Liver (tissue), 3 donors: ENCODE measurements at regions not wholly inside any gene's neighbourhood (a gene's known extent, or its start where the extent isn't known, plus 50 kb on each side); places are given as distances from the start of the nearest gene placed in this dataset.

Experiments
- GABPA ChIP-seq, 2 donors: IDR thresholded peaks in 1 of 2; conservative IDR thresholded peaks in 1 of 2; 2 replicates each; pipeline ENCODE4 v1.6.1; 2016; ENCODE audit warnings: antibody characterized with exemption in 2 of 2, mild to moderate bottlenecking in 1 of 2, moderate library complexity in 1 of 2
- HNF4G ChIP-seq: IDR thresholded peaks from 2 replicates; pipeline ENCODE4 v1.6.1; 2016; ENCODE audit warnings: antibody characterized with exemption
- JUND ChIP-seq, 2 donors: IDR thresholded peaks; 2 replicates each; pipeline ENCODE4 v1.6.1; 2016; ENCODE audit warnings: antibody characterized with exemption in 2 of 2
- NR2F2 ChIP-seq: IDR thresholded peaks from 2 replicates; pipeline ENCODE4 v1.6.1; 2016; ENCODE audit warnings: antibody characterized with exemption
- RAD21 ChIP-seq, 2 donors: IDR thresholded peaks; 2 replicates each; pipeline ENCODE4 v1.6.1; 2016; ENCODE audit warnings: antibody characterized with exemption in 2 of 2, mild to moderate bottlenecking in 2 of 2
- RXRA ChIP-seq, 2 donors: IDR thresholded peaks; 2 replicates each; pipeline ENCODE4 v1.6.1; 2017 to 2018; ENCODE audit warnings: antibody characterized with exemption in 2 of 2, mild to moderate bottlenecking in 1 of 2
- SP1 ChIP-seq: IDR thresholded peaks from 2 replicates; pipeline ENCODE4 v1.6.1; 2018; ENCODE audit warnings: antibody characterized with exemption, mild to moderate bottlenecking
- TAF1 ChIP-seq: conservative IDR thresholded peaks from 2 replicates; pipeline ENCODE4 v1.6.1; 2016; ENCODE audit warnings: antibody characterized with exemption, mild to moderate bottlenecking
- YY1 ChIP-seq: IDR thresholded peaks from 2 replicates; pipeline ENCODE4 v1.6.1; 2016; ENCODE audit warnings: antibody characterized with exemption, mild to moderate bottlenecking
- TF ChIP-seq, protein P1 (sequence below): fragments of 150-350 bp; IDR thresholded peaks from 2 replicates; pipeline ENCODE4 v1.5.1; 2017; ENCODE audit warnings: improper control_type of control experiment, low read depth, low read length; ENCODE audit not compliant: missing input control
- TF ChIP-seq, protein P2 (sequence below): IDR thresholded peaks from 2 replicates; pipeline ENCODE4 v1.6.1; 2016; ENCODE audit warnings: antibody characterized with exemption, mild to moderate bottlenecking
- TF ChIP-seq, protein P3 (sequence below): IDR thresholded peaks from 2 replicates; pipeline ENCODE4 v1.6.1; 2016; ENCODE audit warnings: antibody characterized with exemption
- TF ChIP-seq, protein P4 (sequence below): IDR thresholded peaks from 2 replicates; pipeline ENCODE4 v1.6.1; 2016; ENCODE audit warnings: antibody characterized with exemption
- TF ChIP-seq, protein P5 (sequence below): IDR thresholded peaks from 2 replicates; pipeline ENCODE4 v1.6.1; 2016; ENCODE audit warnings: antibody characterized with exemption
- donor health status: healthy.
- donor health status: healthy.

DNA sequence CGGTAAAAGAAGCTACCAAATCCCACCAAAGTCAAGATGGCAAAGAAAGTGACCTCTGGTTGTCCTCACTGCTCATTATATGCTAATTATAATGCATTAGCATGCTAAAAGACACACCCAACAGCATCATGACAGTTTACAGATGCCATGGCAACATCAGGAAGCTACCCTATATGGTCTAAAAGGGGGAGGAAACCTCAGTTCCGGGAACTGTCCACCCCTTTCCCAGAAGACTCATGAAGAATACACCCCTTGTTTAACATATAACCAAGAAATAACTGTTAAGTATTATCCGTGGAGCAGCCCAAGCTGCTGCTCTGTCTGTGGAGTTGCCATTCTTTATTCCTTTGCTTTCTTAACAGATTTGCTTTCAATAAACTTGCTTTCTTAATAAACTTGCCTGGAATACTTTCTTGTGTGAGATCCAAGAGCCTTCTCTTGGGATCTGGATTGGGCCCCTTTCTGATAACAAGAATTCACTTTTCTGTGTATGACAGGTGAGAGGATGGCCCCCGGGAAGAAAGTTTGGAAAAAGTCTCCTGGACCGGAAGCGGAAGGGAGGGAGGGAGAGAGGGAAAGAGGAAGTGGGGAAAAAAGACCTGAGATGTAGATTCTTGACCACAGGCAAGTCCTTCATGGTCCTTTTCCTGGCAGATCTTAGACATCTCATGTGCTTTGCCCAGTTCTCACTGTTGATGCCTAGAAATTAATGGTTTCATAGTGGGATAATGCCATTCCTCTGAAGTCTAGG lies 146.7 kb upstream of the ID4 start:
- TF ChIP-seq, protein P1, sequence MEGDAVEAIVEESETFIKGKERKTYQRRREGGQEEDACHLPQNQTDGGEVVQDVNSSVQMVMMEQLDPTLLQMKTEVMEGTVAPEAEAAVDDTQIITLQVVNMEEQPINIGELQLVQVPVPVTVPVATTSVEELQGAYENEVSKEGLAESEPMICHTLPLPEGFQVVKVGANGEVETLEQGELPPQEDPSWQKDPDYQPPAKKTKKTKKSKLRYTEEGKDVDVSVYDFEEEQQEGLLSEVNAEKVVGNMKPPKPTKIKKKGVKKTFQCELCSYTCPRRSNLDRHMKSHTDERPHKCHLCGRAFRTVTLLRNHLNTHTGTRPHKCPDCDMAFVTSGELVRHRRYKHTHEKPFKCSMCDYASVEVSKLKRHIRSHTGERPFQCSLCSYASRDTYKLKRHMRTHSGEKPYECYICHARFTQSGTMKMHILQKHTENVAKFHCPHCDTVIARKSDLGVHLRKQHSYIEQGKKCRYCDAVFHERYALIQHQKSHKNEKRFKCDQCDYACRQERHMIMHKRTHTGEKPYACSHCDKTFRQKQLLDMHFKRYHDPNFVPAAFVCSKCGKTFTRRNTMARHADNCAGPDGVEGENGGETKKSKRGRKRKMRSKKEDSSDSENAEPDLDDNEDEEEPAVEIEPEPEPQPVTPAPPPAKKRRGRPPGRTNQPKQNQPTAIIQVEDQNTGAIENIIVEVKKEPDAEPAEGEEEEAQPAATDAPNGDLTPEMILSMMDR, result no peak
- no peak for TF ChIP-seq JUND (IDR thresholded peaks at IDR 0.05)
- TF ChIP-seq, protein P2, sequence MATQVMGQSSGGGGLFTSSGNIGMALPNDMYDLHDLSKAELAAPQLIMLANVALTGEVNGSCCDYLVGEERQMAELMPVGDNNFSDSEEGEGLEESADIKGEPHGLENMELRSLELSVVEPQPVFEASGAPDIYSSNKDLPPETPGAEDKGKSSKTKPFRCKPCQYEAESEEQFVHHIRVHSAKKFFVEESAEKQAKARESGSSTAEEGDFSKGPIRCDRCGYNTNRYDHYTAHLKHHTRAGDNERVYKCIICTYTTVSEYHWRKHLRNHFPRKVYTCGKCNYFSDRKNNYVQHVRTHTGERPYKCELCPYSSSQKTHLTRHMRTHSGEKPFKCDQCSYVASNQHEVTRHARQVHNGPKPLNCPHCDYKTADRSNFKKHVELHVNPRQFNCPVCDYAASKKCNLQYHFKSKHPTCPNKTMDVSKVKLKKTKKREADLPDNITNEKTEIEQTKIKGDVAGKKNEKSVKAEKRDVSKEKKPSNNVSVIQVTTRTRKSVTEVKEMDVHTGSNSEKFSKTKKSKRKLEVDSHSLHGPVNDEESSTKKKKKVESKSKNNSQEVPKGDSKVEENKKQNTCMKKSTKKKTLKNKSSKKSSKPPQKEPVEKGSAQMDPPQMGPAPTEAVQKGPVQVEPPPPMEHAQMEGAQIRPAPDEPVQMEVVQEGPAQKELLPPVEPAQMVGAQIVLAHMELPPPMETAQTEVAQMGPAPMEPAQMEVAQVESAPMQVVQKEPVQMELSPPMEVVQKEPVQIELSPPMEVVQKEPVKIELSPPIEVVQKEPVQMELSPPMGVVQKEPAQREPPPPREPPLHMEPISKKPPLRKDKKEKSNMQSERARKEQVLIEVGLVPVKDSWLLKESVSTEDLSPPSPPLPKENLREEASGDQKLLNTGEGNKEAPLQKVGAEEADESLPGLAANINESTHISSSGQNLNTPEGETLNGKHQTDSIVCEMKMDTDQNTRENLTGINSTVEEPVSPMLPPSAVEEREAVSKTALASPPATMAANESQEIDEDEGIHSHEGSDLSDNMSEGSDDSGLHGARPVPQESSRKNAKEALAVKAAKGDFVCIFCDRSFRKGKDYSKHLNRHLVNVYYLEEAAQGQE, result no peak
- no peak for TF ChIP-seq TAF1
- TF ChIP-seq, protein P3, sequence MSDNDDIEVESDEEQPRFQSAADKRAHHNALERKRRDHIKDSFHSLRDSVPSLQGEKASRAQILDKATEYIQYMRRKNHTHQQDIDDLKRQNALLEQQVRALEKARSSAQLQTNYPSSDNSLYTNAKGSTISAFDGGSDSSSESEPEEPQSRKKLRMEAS, result no peak
- TF ChIP-seq HNF4G, result no peak
- no peak for TF ChIP-seq NR2F2
- no peak for TF ChIP-seq GABPA (IDR thresholded peaks at IDR 0.05 in 1 of 2, conservative IDR thresholded peaks at IDR 0.05 in 1 of 2)
- no peak for TF ChIP-seq SP1
- TF ChIP-seq, protein P4, sequence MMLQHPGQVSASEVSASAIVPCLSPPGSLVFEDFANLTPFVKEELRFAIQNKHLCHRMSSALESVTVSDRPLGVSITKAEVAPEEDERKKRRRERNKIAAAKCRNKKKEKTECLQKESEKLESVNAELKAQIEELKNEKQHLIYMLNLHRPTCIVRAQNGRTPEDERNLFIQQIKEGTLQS, result no peak
- TF ChIP-seq YY1, result no peak
- no peak for TF ChIP-seq RXRA (IDR thresholded peaks at IDR 0.05)
- TF ChIP-seq RAD21 (IDR thresholded peaks at IDR 0.05), result no peak
- TF ChIP-seq, protein P5, sequence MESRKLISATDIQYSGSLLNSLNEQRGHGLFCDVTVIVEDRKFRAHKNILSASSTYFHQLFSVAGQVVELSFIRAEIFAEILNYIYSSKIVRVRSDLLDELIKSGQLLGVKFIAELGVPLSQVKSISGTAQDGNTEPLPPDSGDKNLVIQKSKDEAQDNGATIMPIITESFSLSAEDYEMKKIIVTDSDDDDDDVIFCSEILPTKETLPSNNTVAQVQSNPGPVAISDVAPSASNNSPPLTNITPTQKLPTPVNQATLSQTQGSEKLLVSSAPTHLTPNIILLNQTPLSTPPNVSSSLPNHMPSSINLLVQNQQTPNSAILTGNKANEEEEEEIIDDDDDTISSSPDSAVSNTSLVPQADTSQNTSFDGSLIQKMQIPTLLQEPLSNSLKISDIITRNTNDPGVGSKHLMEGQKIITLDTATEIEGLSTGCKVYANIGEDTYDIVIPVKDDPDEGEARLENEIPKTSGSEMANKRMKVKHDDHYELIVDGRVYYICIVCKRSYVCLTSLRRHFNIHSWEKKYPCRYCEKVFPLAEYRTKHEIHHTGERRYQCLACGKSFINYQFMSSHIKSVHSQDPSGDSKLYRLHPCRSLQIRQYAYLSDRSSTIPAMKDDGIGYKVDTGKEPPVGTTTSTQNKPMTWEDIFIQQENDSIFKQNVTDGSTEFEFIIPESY, result no peak
